Inflammatory macrophage treated with lipopolysaccharide for 4 hours (primary cell): ENCODE measurements at regions not wholly inside any gene's neighbourhood (a gene's known extent, or its start where the extent isn't known, plus 50 kb on each side); places are given as distances from the start of the nearest gene placed in this dataset.

Source experiments
- DNase-seq: peaks from one replicate; pipeline ENCODE4 v3.0.0-alpha.2; 2020

GRCh38 chr12:17802657-17803641, 287.0 kb downstream of the RERGL start:
- DNase-seq, result no peak

GRCh38 chr12:17793854-17794253, 296.1 kb downstream of the RERGL start:
- no peak for DNase-seq

GRCh38 chr12:17778242-17778641, 311.8 kb downstream of the RERGL start:
- no peak for DNase-seq

- no peak for DNase-seq
These were observed 326.6 kb downstream of the RERGL start for GRCh38 chr12:17763366-17763765.

GRCh38 chr12:17759982-17760381, 330.0 kb downstream of the RERGL start:
- no peak for DNase-seq
